ENCODE measurements at regions not wholly inside any gene's neighbourhood (a gene's known extent, or its start where the extent isn't known, plus 50 kb on each side); places are given as distances from the start of the nearest gene placed in this dataset.

- TF ChIP-seq, protein P1, sequence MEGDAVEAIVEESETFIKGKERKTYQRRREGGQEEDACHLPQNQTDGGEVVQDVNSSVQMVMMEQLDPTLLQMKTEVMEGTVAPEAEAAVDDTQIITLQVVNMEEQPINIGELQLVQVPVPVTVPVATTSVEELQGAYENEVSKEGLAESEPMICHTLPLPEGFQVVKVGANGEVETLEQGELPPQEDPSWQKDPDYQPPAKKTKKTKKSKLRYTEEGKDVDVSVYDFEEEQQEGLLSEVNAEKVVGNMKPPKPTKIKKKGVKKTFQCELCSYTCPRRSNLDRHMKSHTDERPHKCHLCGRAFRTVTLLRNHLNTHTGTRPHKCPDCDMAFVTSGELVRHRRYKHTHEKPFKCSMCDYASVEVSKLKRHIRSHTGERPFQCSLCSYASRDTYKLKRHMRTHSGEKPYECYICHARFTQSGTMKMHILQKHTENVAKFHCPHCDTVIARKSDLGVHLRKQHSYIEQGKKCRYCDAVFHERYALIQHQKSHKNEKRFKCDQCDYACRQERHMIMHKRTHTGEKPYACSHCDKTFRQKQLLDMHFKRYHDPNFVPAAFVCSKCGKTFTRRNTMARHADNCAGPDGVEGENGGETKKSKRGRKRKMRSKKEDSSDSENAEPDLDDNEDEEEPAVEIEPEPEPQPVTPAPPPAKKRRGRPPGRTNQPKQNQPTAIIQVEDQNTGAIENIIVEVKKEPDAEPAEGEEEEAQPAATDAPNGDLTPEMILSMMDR (IDR thresholded peaks at IDR 0.05; ENCODE audit: low read depth, low read length, poor library complexity, severe bottlenecking): no peak
- TF ChIP-seq EZH2phosphoT487 (IDR thresholded peaks at IDR 0.05; ENCODE audit: borderline replicate concordance, low read length): no peak
Observed at GRCh38 chr4:13703096-13703495, 75.6 kb upstream of the BOD1L1 start.

Data from DOHH2 (cell line).